ENCODE measurements at regions not wholly inside any gene's neighbourhood (a gene's known extent, or its start where the extent isn't known, plus 50 kb on each side); places are given as distances from the start of the nearest gene placed in this dataset.

DNA sequence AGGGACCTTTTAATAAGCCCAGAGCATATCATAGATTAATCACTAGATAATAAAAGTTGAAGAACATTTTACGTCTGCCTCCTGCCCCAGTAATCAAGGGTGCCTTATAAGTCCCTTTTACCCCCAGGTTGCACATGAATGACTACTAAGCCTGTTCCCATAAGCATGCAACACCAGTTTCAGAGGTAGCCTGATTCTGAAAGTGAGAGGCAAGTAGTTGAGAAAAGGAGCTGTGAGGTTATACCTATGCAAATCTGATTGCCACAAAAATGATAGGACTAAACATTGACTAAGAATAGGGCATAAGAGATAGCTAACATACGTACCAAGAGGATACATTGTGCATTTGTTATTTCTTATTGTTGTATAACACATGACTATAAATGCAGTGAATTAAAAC lies 681.9 kb downstream of the ISL1 start:
- 92% methylated on average over 2 of the region's 2 CpGs; no CpG with 5 or more reads in 1 of the 2 experiments for WGBS, 2 experiments (ENCODE audit: extremely low coverage in 1 of 2, insufficient coverage in 1 of 2, insufficient read length in 1 of 2, insufficient replicate concordance in 2 of 2, low coverage in 1 of 2, low lambda C conversion rate in 2 of 2, missing lambda C conversion rate in 1 of 2)
- CTCF ChIA-PET (ENCODE audit: partially characterized antibody), result interaction anchor here (0.6 kb wide), 1 partner anchor 594 kb away, joined by 3 read pairs; no protein-coding TSS in a partner anchor
- H4K91ac ChIP-seq (replicated peaks; ENCODE audit: insufficient read length, low read length), result no peak overlapping the region
- TF ChIP-seq RFX5 (IDR thresholded peaks at IDR 0.05; ENCODE audit: borderline replicate concordance, low read depth, low read length) (no peak), EP300 (IDR thresholded peaks at IDR 0.05; ENCODE audit: borderline replicate concordance in 1 of 2, low read depth in 2 of 2, low read length in 2 of 2) (no peak), SIX5 (IDR thresholded peaks at IDR 0.05; ENCODE audit: low read depth, low read length) (no peak), CHD1 (IDR thresholded peaks at IDR 0.05; ENCODE audit: low read depth, low read length) (no peak), SAP30 (IDR thresholded peaks at IDR 0.05; ENCODE audit: insufficient read depth, insufficient replicate concordance, low read length) (no peak), NRF1 (IDR thresholded peaks at IDR 0.05; ENCODE audit: low read depth, low read length) (no peak), TCF12 (IDR thresholded peaks at IDR 0.05; ENCODE audit: low read depth, low read length) (no peak), RAD21 (IDR thresholded peaks at IDR 0.05 in 1 of 2, conservative IDR thresholded peaks at IDR 0.05 in 1 of 2; ENCODE audit: low read depth in 2 of 2, low read length in 2 of 2) (no peak), CEBPB (IDR thresholded peaks at IDR 0.05; ENCODE audit: low read depth, low read length) (no peak)
- TF ChIP-seq, protein P1, sequence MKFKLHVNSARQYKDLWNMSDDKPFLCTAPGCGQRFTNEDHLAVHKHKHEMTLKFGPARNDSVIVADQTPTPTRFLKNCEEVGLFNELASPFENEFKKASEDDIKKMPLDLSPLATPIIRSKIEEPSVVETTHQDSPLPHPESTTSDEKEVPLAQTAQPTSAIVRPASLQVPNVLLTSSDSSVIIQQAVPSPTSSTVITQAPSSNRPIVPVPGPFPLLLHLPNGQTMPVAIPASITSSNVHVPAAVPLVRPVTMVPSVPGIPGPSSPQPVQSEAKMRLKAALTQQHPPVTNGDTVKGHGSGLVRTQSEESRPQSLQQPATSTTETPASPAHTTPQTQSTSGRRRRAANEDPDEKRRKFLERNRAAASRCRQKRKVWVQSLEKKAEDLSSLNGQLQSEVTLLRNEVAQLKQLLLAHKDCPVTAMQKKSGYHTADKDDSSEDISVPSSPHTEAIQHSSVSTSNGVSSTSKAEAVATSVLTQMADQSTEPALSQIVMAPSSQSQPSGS (IDR thresholded peaks at IDR 0.05; ENCODE audit: low read length), result no peak
- TF ChIP-seq, protein P2, sequence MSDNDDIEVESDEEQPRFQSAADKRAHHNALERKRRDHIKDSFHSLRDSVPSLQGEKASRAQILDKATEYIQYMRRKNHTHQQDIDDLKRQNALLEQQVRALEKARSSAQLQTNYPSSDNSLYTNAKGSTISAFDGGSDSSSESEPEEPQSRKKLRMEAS (IDR thresholded peaks at IDR 0.05), result no peak
- TF ChIP-seq, protein P3, sequence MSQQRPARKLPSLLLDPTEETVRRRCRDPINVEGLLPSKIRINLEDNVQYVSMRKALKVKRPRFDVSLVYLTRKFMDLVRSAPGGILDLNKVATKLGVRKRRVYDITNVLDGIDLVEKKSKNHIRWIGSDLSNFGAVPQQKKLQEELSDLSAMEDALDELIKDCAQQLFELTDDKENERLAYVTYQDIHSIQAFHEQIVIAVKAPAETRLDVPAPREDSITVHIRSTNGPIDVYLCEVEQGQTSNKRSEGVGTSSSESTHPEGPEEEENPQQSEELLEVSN (IDR thresholded peaks at IDR 0.05), result no peak

More for the DNA sequence above, 681.9 kb downstream of the ISL1 start:
- Histone ChIP-seq H3K9me3 (ENCODE audit: insufficient read depth in 2 of 2, low read depth in 1 of 2, low read length in 1 of 2) (no peaks in the 10 kb centered on the region), H3K36me3 (ENCODE audit: control insufficient read depth in 2 of 4, insufficient read depth in 4 of 4, low read length in 3 of 4) (no peaks in the 10 kb centered on the region), H3K23ac (ENCODE audit: insufficient read length) (no peak overlapping the region), H3K18ac (ENCODE audit: extremely low read depth, low read length) (no peak overlapping the region), H2AFZ (ENCODE audit: low read length) (no peak overlapping the region), H2BK20ac (ENCODE audit: low read length) (no peak overlapping the region), H4K5ac (ENCODE audit: insufficient read length, low read depth, low read length) (no peak overlapping the region), H2BK5ac (ENCODE audit: low read depth, low read length) (no peak overlapping the region), H3K27me3 (replicated peaks in 1 of 4; ENCODE audit: control insufficient read depth in 3 of 4, extremely low read depth in 1 of 4, insufficient read depth in 3 of 4, low read length in 3 of 4) (no peaks in the 10 kb centered on the region), H2BK12ac (ENCODE audit: low read depth, low read length) (no peak overlapping the region), H2BK15ac (ENCODE audit: low read length) (no peak overlapping the region), H4K20me1 (replicated peaks in 1 of 2; ENCODE audit: control insufficient read depth in 1 of 2, insufficient read depth in 2 of 2, low read length in 2 of 2) (no peaks in the 10 kb centered on the region), H3K23me2 (ENCODE audit: low read depth, low read length) (no peaks in the 10 kb centered on the region), H3K4me3 (ENCODE audit: extremely low read depth in 1 of 4, insufficient read depth in 2 of 4, low read depth in 3 of 4, low read length in 4 of 4) (no peak overlapping the region), H3K56ac (replicated peaks; ENCODE audit: insufficient read length, low read depth, low read length) (no peak overlapping the region), H3K4me1 (replicated peaks in 1 of 4; ENCODE audit: control insufficient read depth in 3 of 4, insufficient read depth in 4 of 4, low read length in 3 of 4) (no peaks in the 10 kb centered on the region), H3K4me2 (ENCODE audit: insufficient read depth in 1 of 2, low read depth in 2 of 2, low read length in 2 of 2) (no peak overlapping the region), H3K14ac (ENCODE audit: insufficient read length) (no peak overlapping the region), H3K79me1 (ENCODE audit: low read depth, low read length) (no peaks in the 10 kb centered on the region), H2BK120ac (replicated peaks; ENCODE audit: low read depth, low read length) (no peak overlapping the region), H3K27ac (ENCODE audit: low read depth, low read length) (no peak overlapping the region), H3K9ac (replicated peaks in 1 of 4; ENCODE audit: extremely low read depth in 1 of 4, low read depth in 3 of 4, low read length in 3 of 4) (no peak overlapping the region), H3K4ac (replicated peaks; ENCODE audit: insufficient read length, low read depth, low read length) (no peak overlapping the region), H4K8ac (ENCODE audit: extremely low read depth, insufficient read depth, low read length) (no peak overlapping the region), H2AK5ac (ENCODE audit: low read depth, low read length) (no peak overlapping the region), H3K79me2 (ENCODE audit: control insufficient read depth in 1 of 2, insufficient read depth in 2 of 2, low read length in 2 of 2) (no peaks in the 10 kb centered on the region)
- POLR2A ChIA-PET (ENCODE audit: partially characterized antibody), result no interaction called here
- FAIRE-seq (no peak), DNase-seq (ENCODE audit: low read depth in 1 of 2, low spot score in 2 of 2) (no peak)
